H1 (cell line): ENCODE measurements at regions not wholly inside any gene's neighbourhood (a gene's known extent, or its start where the extent isn't known, plus 50 kb on each side); places are given as distances from the start of the nearest gene placed in this dataset.

Experiments used
- CTCF ChIA-PET: fragments of 300-600 bp; sonication (Branson Sonifier 250); formaldehyde crosslinking; loops from one replicate; lab custom pipeline; 2021; ENCODE audit not compliant: partially characterized antibody; lab: Charles Lee
- POLR2A ChIA-PET: fragments of 300-600 bp; sonication (Branson Sonifier 250); formaldehyde crosslinking; loops from one replicate; lab custom pipeline; 2021; ENCODE audit warnings: inconsistent platforms; ENCODE audit not compliant: partially characterized antibody; lab: Charles Lee
- DNase-seq, 2 experiments: peaks; one replicate each; pipeline versions ENCODE4 v3.0.0 to v3.0.0-alpha.2; 2010 to 2022; ENCODE audit warnings: low spot score in 2 of 2, low read depth in 1 of 2, mixed read lengths in 1 of 2
- FAIRE-seq: peaks from 2 replicates; lab custom pipeline; 2011; peaks lifted over from hg19 to GRCh38; lab: Jason Lieb, UNC
- H2AFZ ChIP-seq: 2 replicates; pipeline ENCODE4 v1.8.1; 2012; ENCODE audit warnings: low read length, inconsistent platforms
- H2AK5ac ChIP-seq: 2 replicates; pipeline ENCODE4 v1.6.1; 2013; ENCODE audit warnings: low read depth, low read length
- H2BK120ac ChIP-seq: replicated peaks from 2 replicates; pipeline ENCODE3; 2013; ENCODE audit warnings: low read depth, low read length, inconsistent platforms
- H2BK12ac ChIP-seq: 2 replicates; pipeline ENCODE4 v1.6.1; 2013; ENCODE audit warnings: low read depth, low read length
- H2BK15ac ChIP-seq: 2 replicates; pipeline ENCODE4 v1.6.1; 2013; ENCODE audit warnings: low read length
- H2BK20ac ChIP-seq: 2 replicates; pipeline ENCODE4 v1.6.1; 2013; ENCODE audit warnings: low read length
- H2BK5ac ChIP-seq: 2 replicates; pipeline ENCODE4 v1.6.1; 2013; ENCODE audit warnings: low read depth, low read length
- H3K14ac ChIP-seq: 2 replicates; pipeline ENCODE4 v1.6.1; 2013; ENCODE audit warnings: inconsistent platforms; ENCODE audit not compliant: insufficient read length
- H3K18ac ChIP-seq: 2 replicates; pipeline ENCODE4 v1.6.1; 2013; ENCODE audit warnings: low read length; ENCODE audit errors: extremely low read depth
- H3K23ac ChIP-seq: 2 replicates; pipeline ENCODE4 v1.6.1; 2013; ENCODE audit warnings: inconsistent platforms; ENCODE audit not compliant: insufficient read length
- H3K23me2 ChIP-seq: 2 replicates; pipeline ENCODE4 v1.6.1; 2013; ENCODE audit warnings: low read depth, low read length
- H3K27ac ChIP-seq: 2 replicates; pipeline ENCODE4 v1.6.1; 2011; ENCODE audit warnings: low read depth, low read length, inconsistent platforms
- H3K27me3 ChIP-seq, 4 experiments: replicated peaks in 1 of 4; 1 replicate in 1 of 4; 2 replicates in 3 of 4; pipeline versions ENCODE4 v1.6.1 to v1.8.1; 2011 to 2013; ENCODE audit warnings: low read length in 3 of 4, mild to moderate bottlenecking in 3 of 4, inconsistent platforms in 2 of 4, mixed read lengths in 2 of 4, moderate library complexity in 1 of 4; ENCODE audit not compliant: control insufficient read depth in 3 of 4, insufficient read depth in 3 of 4; ENCODE audit errors: extremely low read depth in 1 of 4
- H3K36me3 ChIP-seq, 4 experiments: 2 replicates each; pipeline versions ENCODE4 v1.6.1 to v1.8.1; 2011 to 2013; ENCODE audit warnings: mild to moderate bottlenecking in 4 of 4, low read length in 3 of 4, moderate library complexity in 2 of 4, control low read depth in 1 of 4, inconsistent platforms in 1 of 4; ENCODE audit not compliant: insufficient read depth in 4 of 4, control insufficient read depth in 2 of 4
- H3K4ac ChIP-seq: replicated peaks from 2 replicates; pipeline ENCODE3; 2013; ENCODE audit warnings: low read length, low read depth, mixed read lengths, inconsistent platforms; ENCODE audit not compliant: insufficient read length
- H3K4me1 ChIP-seq, 4 experiments: replicated peaks in 1 of 4; 1 replicate in 1 of 4; 2 replicates in 3 of 4; pipeline versions ENCODE4 v1.6.1 to v1.8.1; 2011 to 2013; ENCODE audit warnings: low read length in 3 of 4, inconsistent platforms in 2 of 4, mixed read lengths in 1 of 4; ENCODE audit not compliant: insufficient read depth in 4 of 4, control insufficient read depth in 3 of 4
- H3K4me2 ChIP-seq, 2 experiments: 2 replicates each; pipeline versions ENCODE4 v1.6.1 to v1.8.1; 2011 to 2013; ENCODE audit warnings: low read depth in 2 of 2, low read length in 2 of 2, control low read depth in 1 of 2, inconsistent platforms in 1 of 2, mild to moderate bottlenecking in 1 of 2; ENCODE audit not compliant: insufficient read depth in 1 of 2
- H3K4me3 ChIP-seq, 4 experiments: fragments of 200-600, 300-600 bp in 1 of 4; sonication (generic), shearing (Covaris generic), sonication (Bioruptor Twin) in 1 of 4; 2 replicates each; pipeline versions ENCODE4 v1.5.1 to v1.8.1; 2011 to 2016; ENCODE audit warnings: low read length in 4 of 4, low read depth in 3 of 4, control low read depth in 2 of 4, inconsistent platforms in 2 of 4, mild to moderate bottlenecking in 2 of 4, mixed read lengths in 1 of 4, moderate library complexity in 1 of 4; ENCODE audit not compliant: insufficient read depth in 2 of 4; ENCODE audit errors: extremely low read depth in 1 of 4
- H3K56ac ChIP-seq: replicated peaks from 2 replicates; pipeline ENCODE3; 2013; ENCODE audit warnings: low read depth, mild to moderate bottlenecking, mixed read lengths, low read length, inconsistent platforms; ENCODE audit not compliant: insufficient read length
- H3K79me1 ChIP-seq: 2 replicates; pipeline ENCODE4 v1.6.1; 2013; ENCODE audit warnings: low read depth, low read length, control low read depth
- H3K79me2 ChIP-seq, 2 experiments: 2 replicates each; pipeline versions ENCODE4 v1.6.1 to v1.8.1; 2012 to 2013; ENCODE audit warnings: low read length in 2 of 2, mild to moderate bottlenecking in 2 of 2, inconsistent platforms in 1 of 2; ENCODE audit not compliant: insufficient read depth in 2 of 2, control insufficient read depth in 1 of 2
- H3K9ac ChIP-seq, 4 experiments: replicated peaks in 1 of 4; 1 replicate in 1 of 4; 2 replicates in 3 of 4; pipeline versions ENCODE4 v1.6.1 to v1.8.1; 2011 to 2013; ENCODE audit warnings: low read depth in 3 of 4, low read length in 3 of 4, control low read depth in 2 of 4, mild to moderate bottlenecking in 2 of 4, moderate library complexity in 2 of 4, inconsistent platforms in 1 of 4; ENCODE audit errors: extremely low read depth in 1 of 4
- H3K9me3 ChIP-seq, 2 experiments: 2 replicates each; pipeline versions ENCODE4 v1.6.1 to v1.8.1; 2012 to 2013; ENCODE audit warnings: mild to moderate bottlenecking in 2 of 2, moderate library complexity in 2 of 2, control low read depth in 1 of 2, inconsistent platforms in 1 of 2, low read depth in 1 of 2, low read length in 1 of 2, mixed read lengths in 1 of 2; ENCODE audit not compliant: insufficient read depth in 2 of 2
- H4K20me1 ChIP-seq, 2 experiments: replicated peaks in 1 of 2; 2 replicates each; pipeline versions ENCODE3 to v1.8.1; 2011 to 2013; ENCODE audit warnings: inconsistent platforms in 2 of 2, low read length in 2 of 2, mild to moderate bottlenecking in 1 of 2; ENCODE audit not compliant: insufficient read depth in 2 of 2, control insufficient read depth in 1 of 2
- H4K5ac ChIP-seq: 2 replicates; pipeline ENCODE4 v1.6.1; 2013; ENCODE audit warnings: low read length, low read depth, mixed read lengths, inconsistent platforms; ENCODE audit not compliant: insufficient read length
- H4K8ac ChIP-seq: 2 replicates; pipeline ENCODE4 v1.8.0; 2013; ENCODE audit warnings: mild to moderate bottlenecking, moderate library complexity, low read length, inconsistent platforms; ENCODE audit not compliant: insufficient read depth; ENCODE audit errors: extremely low read depth
- H4K91ac ChIP-seq: replicated peaks from 2 replicates; pipeline ENCODE3; 2013; ENCODE audit warnings: low read length, mixed read lengths, inconsistent platforms; ENCODE audit not compliant: insufficient read length
- ATF2 ChIP-seq: IDR thresholded peaks from 2 replicates; pipeline ENCODE4 v1.6.1; 2012; ENCODE audit warnings: low read length, inconsistent platforms
- CTCF ChIP-seq, 3 experiments: IDR thresholded peaks; 1 replicate in 2 of 3; 2 replicates in 1 of 3; pipeline versions ENCODE4 v1.5.1 to v1.6.1; 2011; ENCODE audit warnings: low read length in 3 of 3, mild to moderate bottlenecking in 3 of 3, inconsistent platforms in 2 of 3, low read depth in 1 of 3, moderate library complexity in 1 of 3; ENCODE audit not compliant: insufficient read depth in 1 of 3; ENCODE audit errors: control extremely low read depth in 1 of 3
- EZH2 ChIP-seq: fragments of 200-600 bp; sonication (generic); IDR thresholded peaks from 2 replicates; pipeline ENCODE4 v1.7.1; 2012; ENCODE audit warnings: low read depth, mild to moderate bottlenecking, moderate library complexity, low read length, inconsistent platforms; ENCODE audit not compliant: severe bottlenecking
- RAD21 ChIP-seq, 2 experiments: IDR thresholded peaks in 1 of 2; conservative IDR thresholded peaks in 1 of 2; 2 replicates each; pipeline ENCODE4 v1.6.1; 2011; ENCODE audit warnings: low read depth in 2 of 2, low read length in 2 of 2, improper control_type of control experiment in 1 of 2, inconsistent platforms in 1 of 2, mild to moderate bottlenecking in 1 of 2, moderate library complexity in 1 of 2
- RBBP5 ChIP-seq: IDR thresholded peaks from 2 replicates; pipeline ENCODE4 v1.7.1; 2012; ENCODE audit warnings: low read depth, mild to moderate bottlenecking, inconsistent platforms, low read length, moderate library complexity, borderline replicate concordance
- SAP30 ChIP-seq: fragments of 300-600 bp; sonication (generic); IDR thresholded peaks from 2 replicates; pipeline ENCODE4 v1.7.1; 2012; ENCODE audit warnings: low read length, moderate library complexity, mild to moderate bottlenecking, inconsistent platforms; ENCODE audit not compliant: insufficient read depth, insufficient replicate concordance
- SUZ12 ChIP-seq: fragments of 200-600 bp; sonication (generic); IDR thresholded peaks from 2 replicates; pipeline ENCODE4 v1.6.1; 2012; ENCODE audit warnings: mild to moderate bottlenecking, inconsistent platforms, low read length, moderate library complexity, mixed read lengths
- TAF1 ChIP-seq: IDR thresholded peaks from 2 replicates; pipeline ENCODE4 v1.6.1; 2011; ENCODE audit warnings: mild to moderate bottlenecking, low read depth, low read length
- YY1 ChIP-seq: IDR thresholded peaks from 2 replicates; pipeline ENCODE4 v1.6.1; 2011; ENCODE audit warnings: low read depth, mild to moderate bottlenecking, low read length
- WGBS, 2 experiments: shearing (Covaris generic) in 1 of 2; methylation state at CpG; one replicate each; pipeline versions ENCODE4 v1.1.6 to v1.1.7; 2013 to 2015; ENCODE audit warnings: low lambda C conversion rate in 2 of 2, mixed read lengths in 2 of 2, inconsistent platforms in 1 of 2, low coverage in 1 of 2, missing lambda C conversion rate in 1 of 2; ENCODE audit not compliant: insufficient replicate concordance in 2 of 2, insufficient coverage in 1 of 2, insufficient read length in 1 of 2; ENCODE audit errors: extremely low coverage in 1 of 2, missing lambda C conversion rate in 1 of 2; 5-methylcytosine and 5-hydroxymethylcytosine counted together

- FAIRE-seq: no peak
- Histone ChIP-seq H3K4me1 (peaks cover 0 to 3% (median 0%) of the 10 kb centered on the region in 4 experiments; a peak in 1 of 7 replicates), H3K27me3 (no peaks in the 10 kb centered on the region), H3K4me3 (no peak overlapping the region), H3K79me2 (no peaks in the 10 kb centered on the region), H3K27ac (no peak overlapping the region), H2BK15ac (no peak overlapping the region), H3K4ac (peak overlapping the region; percentile 8), H3K9me3 (no peaks in the 10 kb centered on the region), H2AFZ (peak overlapping the region; percentile 93), H4K91ac (no peak overlapping the region), H3K4me2 (no peak overlapping the region), H3K14ac (no peak overlapping the region), H2BK12ac (0 out of 2 replicates have a peak overlapping the region, but pooled peaks have one; percentile 6), H4K5ac (no peak overlapping the region), H4K20me1 (no peaks in the 10 kb centered on the region), H2BK20ac (peak overlapping the region; percentile 23), H3K36me3 (no peaks in the 10 kb centered on the region), H4K8ac (no peak overlapping the region), H3K56ac (no peak overlapping the region), H3K23ac (no peak overlapping the region), H3K9ac (no peak overlapping the region), H3K18ac (peak overlapping the region; percentile 68; the same call in 1 of the 2 replicates), H2BK5ac (no peak overlapping the region), H2BK120ac (no peak overlapping the region), H2AK5ac (no peak overlapping the region), H3K79me1 (no peaks in the 10 kb centered on the region), H3K23me2 (no peaks in the 10 kb centered on the region; the same call in 1 of the 2 replicates)
- POLR2A ChIA-PET: no interaction called here
- CTCF ChIA-PET: interaction anchor here (1.3 to 1.7 kb wide), 2 partner anchors 17 to 166 kb away, joined by 3 to 7 read pairs; no protein-coding TSS in a partner anchor
- DNase-seq: no peak
- WGBS, 2 experiments: 86% methylated on average over 4 of the region's 4 CpGs; no CpG with 5 or more reads in 1 of the 2 experiments
- no peak for TF ChIP-seq YY1
- no peak for TF ChIP-seq TAF1
- no peak for TF ChIP-seq ATF2
- TF ChIP-seq RBBP5: no peak
- peak; percentile 12 to 50 (median 35); a peak in 3 of 4 replicates for TF ChIP-seq CTCF (IDR thresholded peaks at IDR 0.05; ENCODE audit: control extremely low read depth in 1 of 3, insufficient read depth in 1 of 3, low read depth in 1 of 3, low read length in 3 of 3)
- TF ChIP-seq RAD21 (IDR thresholded peaks at IDR 0.05 in 1 of 2, conservative IDR thresholded peaks at IDR 0.05 in 1 of 2; ENCODE audit: low read depth in 2 of 2, low read length in 2 of 2): peak; percentile 74 to 81
- no peak for TF ChIP-seq SAP30
- TF ChIP-seq SUZ12: no peak
- no peak for TF ChIP-seq EZH2
Observed at GRCh38 chr18:64244571-64244970, 95.7 kb upstream of the LINC00305 start.
